GM19351 (cell line): ENCODE measurements at regions not wholly inside any gene's neighbourhood (a gene's known extent, or its start where the extent isn't known, plus 50 kb on each side); places are given as distances from the start of the nearest gene placed in this dataset.

Source experiments
- ATAC-seq: cut with Tn5 transposase; IDR thresholded peaks from one replicate; pipeline ENCODE4 v1.9.1; 2021; ENCODE audit warnings: mild to moderate bottlenecking, moderate library complexity; ENCODE audit not compliant: unreplicated experiment

GRCh38 chr13:73972545-73972944 is 161.7 kb downstream of the KLF12 start:
- no peak for ATAC-seq

DNA sequence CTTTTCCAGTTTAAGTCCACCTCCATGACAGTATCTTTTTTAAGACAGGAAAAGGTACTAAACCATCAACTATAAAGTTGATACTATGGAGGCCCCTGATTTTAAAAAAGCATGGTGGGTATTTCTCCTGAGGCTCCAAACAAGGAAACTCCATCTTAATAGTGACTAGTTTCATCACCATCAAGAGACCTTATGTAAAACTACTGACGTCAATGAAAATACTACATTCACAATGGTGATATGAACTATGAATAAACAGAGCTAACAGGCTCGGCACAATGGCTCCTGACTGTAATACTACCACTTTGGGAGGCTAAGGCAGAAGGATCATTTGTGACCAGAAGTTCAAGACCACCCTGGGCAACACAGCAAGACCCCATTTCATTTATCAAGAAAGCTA is 162.7 kb downstream of the KLF12 start:
- ATAC-seq = no peak

- no peak for ATAC-seq
These were observed 163.7 kb downstream of the KLF12 start for GRCh38 chr13:73970421-73971055.

DNA sequence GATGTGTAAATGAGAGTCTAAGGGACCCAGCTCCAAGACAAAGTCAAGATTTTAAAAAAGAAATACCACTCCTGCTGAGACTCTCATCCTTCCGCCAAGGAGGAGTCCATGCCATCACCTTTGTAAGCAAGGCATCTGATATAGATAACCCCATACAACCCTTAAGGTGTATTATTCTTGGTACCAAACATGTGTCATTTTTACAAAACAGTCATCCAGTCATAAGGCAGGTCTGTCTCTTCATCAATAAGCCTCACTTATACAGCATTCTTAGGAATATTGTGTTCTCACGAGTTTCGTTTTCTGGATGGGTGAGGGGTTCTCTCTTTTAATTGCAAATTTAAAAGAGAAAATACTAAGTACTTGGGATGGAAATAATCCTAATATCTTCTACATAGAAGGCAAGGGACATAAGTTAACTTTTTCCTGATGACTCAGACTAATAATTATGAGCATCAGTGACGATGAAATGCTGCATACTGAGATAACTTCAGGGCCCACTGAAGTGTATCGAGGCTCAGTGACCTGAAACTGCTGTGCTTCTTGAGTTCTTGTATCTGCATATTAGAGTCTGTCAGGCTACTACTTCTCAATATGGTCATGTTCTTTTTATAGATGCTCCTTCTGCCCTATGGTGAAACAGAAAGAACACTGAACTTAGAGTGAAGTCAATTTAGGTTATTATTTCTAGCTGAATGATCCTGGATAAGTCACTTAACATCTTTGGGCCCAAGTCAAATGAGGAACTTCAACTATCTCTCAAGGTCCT is 166.6 kb downstream of the KLF12 start:
- peak; percentile 99 for ATAC-seq

DNA sequence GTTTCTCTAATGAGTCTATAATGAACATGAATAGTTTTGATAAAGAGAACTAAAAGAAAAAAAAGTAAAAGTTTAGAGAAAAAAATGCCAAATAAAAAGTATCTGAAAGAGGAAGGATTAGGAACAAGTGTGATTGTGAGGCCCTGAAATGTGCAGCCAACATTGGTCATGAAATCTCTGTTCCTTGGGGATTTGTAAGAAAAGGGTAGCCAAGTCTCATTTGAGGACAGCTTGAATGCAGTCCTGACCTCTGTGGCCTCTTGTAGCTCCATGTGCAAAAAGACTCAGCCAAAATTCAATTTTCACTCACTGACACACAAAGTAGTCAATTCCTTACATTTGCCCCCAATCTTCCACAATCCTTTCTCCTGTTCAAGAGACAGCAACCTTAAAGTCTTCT is 167.9 kb downstream of the KLF12 start:
- ATAC-seq = no peak

DNA sequence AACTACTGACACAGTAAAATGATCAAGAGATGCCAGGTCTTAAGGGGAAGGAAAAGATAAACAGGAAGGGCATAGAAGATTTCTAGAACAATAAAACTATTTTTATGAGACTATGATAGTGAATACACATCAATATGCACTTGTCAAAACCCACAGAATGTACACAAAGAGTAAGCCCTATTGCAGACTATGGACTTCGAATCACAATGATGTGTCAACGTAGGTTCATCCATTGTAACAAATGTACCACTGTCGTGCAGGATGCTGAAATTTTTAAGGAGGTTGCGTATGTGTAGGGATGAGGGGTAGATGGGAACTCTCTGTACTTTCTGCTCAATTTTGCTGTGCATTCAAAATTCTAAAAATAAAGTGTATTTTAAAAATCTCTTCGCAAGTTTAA is 171.9 kb downstream of the KLF12 start:
- no peak for ATAC-seq

DNA sequence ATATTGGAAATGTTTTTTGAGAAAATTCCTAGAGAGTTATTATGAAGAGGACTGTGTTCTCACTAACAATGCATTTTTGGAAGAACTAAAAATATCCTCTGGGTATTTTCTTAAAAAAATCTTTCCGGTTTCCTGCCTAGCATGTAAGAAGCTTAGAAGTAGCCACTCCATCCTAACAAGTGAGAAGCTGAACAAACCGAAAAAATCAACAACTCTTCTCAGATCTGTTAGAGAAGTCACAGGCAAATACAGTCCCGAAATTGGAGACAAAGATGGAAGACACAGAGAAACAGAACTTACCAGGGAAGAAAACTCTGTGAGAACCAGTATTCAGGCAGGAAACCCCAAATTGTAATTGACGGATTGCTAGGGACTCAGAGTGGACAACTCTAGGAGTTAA is 173.0 kb downstream of the KLF12 start:
- no peak for ATAC-seq

GRCh38 chr13:73960474-73960873 is 173.7 kb downstream of the KLF12 start:
- no peak for ATAC-seq

- no peak for ATAC-seq
These were observed 175.4 kb downstream of the KLF12 start for GRCh38 chr13:73958657-73959397.

GRCh38 chr13:73957889-73958288 is 176.3 kb downstream of the KLF12 start:
- ATAC-seq = no peak

- no peak for ATAC-seq
These were observed 177.3 kb downstream of the KLF12 start for GRCh38 chr13:73956795-73957408.

- no peak for ATAC-seq
These were observed 178.2 kb downstream of the KLF12 start for GRCh38 chr13:73955977-73956500.

GRCh38 chr13:73954808-73955207 is 179.4 kb downstream of the KLF12 start:
- ATAC-seq = peak; percentile 60

DNA sequence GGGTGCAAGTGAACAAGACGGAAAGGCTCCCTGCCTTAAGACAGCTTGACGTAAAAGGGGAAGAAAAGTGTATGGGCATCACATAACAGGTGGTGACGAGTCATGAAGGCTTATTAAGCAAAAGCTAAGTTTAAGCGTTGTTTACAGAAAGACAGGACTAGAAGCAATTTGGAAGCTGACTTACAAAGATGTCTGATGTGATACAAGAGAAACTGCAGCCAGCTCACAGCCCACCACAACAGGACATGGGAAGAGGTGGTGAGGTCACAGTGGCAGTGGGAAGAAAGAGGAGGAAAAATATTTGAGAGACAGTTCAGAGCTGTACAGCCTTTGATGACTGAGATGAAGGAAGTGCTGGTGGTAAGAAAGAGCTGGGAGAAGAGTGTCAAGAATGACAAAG is 181.6 kb downstream of the KLF12 start:
- no peak for ATAC-seq

DNA sequence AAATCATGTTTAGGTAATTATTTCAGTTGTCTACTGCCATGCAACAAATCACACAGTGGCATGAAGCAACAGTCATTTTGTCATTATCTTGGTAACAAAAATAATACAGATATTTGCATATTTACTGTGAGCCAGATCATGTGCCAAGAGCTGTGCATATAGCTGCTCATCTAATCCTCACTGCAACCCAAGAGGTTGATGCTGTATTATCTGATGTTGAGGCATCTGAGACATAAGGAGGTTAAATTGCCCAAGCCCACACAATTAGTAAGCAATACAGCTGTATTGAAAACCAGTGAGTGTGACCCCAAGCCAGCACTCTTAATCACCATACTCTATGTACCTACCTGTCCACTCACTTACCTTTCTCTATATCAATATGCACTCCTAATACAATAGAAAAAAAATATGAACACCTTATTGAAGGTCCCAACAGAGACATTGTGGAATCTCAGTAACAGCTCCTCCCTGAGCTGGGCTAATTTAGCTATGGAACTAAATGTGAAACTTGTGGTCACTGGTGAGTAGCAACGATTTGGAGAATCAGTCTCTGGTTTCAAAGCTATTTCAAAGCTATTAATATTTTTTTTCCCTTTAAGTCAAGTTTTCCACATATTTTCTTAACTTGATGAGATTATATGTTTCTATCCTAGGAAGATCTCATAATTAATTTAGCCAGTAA is 185.2 kb downstream of the KLF12 start:
- ATAC-seq = peak; percentile 52

GRCh38 chr13:73945871-73946270 is 188.3 kb downstream of the KLF12 start:
- no peak for ATAC-seq

GRCh38 chr13:73945382-73945781 is 188.8 kb downstream of the KLF12 start:
- ATAC-seq = no peak

- no peak for ATAC-seq
These were observed 190.3 kb downstream of the KLF12 start for GRCh38 chr13:73943965-73944233.

DNA sequence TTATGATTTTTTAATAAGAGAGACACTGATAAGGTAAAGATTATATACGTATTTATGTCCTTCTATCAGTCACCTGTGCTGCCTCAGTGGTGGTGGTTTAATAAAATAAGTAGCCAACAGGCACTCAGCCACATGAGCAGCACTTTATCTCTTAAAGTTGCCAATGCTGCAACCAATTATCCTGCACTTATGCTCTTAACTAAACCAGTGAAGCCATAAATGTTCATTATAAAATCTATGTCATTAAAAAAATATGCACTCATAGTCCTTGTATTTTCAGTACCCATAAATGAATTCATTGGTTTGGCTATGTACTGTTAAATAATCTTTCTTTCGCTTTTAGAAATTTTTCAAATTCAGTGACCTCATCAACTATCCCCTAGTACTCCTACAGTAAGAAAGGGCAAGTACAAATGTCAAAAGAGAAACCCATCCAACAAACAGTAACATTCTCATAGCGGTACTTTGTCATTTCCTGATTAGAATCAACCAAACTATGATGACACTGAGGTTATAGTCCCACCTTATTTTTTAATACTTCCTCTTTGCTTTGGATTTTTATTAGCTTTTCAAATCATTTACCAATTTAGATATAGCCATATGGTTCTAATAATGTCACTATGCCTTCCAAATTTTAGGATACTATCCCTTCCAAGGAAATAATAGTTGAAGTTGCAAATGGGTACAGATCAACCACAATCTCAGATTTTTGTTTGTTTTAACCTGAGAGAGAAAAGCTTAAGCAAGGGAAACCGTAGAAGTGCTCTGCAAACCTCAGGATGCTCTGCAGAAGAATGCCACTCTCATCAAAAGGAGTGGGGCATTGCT is 190.9 kb downstream of the KLF12 start:
- ATAC-seq = peak; percentile 97

DNA sequence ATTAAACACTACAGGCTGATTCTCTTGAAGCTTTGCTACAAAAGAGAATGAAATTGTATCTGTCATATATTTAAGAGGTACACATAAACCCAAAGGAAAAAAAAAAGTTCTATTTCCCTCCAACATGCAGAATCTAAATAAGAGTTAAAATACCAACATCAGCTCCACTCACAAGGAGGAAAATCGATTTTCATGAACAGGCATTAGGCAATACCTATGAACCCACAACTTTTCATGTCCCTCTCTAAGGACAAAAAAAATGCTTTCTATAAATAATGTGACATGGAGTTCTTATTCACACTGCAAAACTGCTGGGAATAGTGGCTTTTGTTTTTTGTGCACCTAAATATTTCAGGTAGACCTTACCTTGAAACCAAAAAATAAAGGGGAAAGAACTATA is 192.5 kb downstream of the KLF12 start:
- ATAC-seq = no peak
